HL-60 (cell line): ENCODE measurements at regions not wholly inside any gene's neighbourhood (a gene's known extent, or its start where the extent isn't known, plus 50 kb on each side); places are given as distances from the start of the nearest gene placed in this dataset.

Experiments used
- CTCF ChIP-seq: IDR thresholded peaks from one replicate; pipeline ENCODE4 v1.5.1; 2011; ENCODE audit warnings: low read length, control low read depth, inconsistent platforms; ENCODE audit not compliant: insufficient read depth
- GABPA ChIP-seq: IDR thresholded peaks from 2 replicates; pipeline ENCODE4 v1.6.1; 2012; ENCODE audit warnings: low read depth
- POLR2AphosphoS5 ChIP-seq: IDR thresholded peaks from 2 replicates; pipeline ENCODE4 v1.6.1; 2012; ENCODE audit warnings: low read depth
- REST ChIP-seq: IDR thresholded peaks from 2 replicates; pipeline ENCODE4 v1.6.1; 2012; ENCODE audit warnings: low read depth; ENCODE audit not compliant: insufficient replicate concordance

GRCh38 chr1:223020770-223021169, 122.3 kb downstream of the TLR5 start:
- TF ChIP-seq REST, result no peak
- no peak for TF ChIP-seq CTCF
- TF ChIP-seq POLR2AphosphoS5, result no peak
- TF ChIP-seq GABPA, result no peak
